ENCODE measurements at regions not wholly inside any gene's neighbourhood (a gene's known extent, or its start where the extent isn't known, plus 50 kb on each side); places are given as distances from the start of the nearest gene placed in this dataset.
"Not testable (repeated sequence)": the region's sequence is repeated elsewhere in the genome, so short reads cannot be mapped to it uniquely, and the experiment has no call there.

DNA sequence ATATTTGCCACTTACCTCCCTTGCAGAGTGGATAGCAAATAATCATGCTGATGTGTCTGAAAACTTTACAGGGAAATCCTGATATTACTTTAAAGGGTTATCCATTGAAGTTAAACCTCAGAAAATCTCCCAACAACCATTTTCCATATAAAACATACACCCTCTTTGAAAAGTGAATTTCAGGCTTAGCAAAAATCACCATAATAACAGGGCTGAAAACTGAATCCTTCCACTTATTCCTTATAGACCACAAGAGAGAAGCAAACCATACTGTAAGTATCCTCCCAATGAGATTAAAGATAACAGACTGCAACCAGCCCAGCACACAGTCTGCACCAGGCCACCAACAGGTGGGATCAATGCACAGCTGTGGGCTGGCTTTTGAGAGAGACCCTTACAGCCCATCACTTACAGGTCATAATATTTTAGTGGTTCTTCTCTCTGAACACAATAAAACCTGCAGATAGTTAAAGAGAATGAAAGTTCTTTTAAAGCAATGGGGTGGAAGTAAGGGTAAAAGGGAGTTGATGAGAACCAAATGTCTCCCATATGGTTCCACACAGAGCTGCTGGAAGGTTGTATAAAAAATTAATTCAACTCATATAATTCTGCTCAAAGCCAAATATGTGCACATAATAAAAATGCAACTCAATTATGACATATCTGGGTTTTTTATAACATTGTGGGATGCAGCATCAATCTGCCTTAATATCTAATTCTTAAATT is 376.2 kb upstream of the GRAMD2B start:
- DNase-seq: no peak

DNA sequence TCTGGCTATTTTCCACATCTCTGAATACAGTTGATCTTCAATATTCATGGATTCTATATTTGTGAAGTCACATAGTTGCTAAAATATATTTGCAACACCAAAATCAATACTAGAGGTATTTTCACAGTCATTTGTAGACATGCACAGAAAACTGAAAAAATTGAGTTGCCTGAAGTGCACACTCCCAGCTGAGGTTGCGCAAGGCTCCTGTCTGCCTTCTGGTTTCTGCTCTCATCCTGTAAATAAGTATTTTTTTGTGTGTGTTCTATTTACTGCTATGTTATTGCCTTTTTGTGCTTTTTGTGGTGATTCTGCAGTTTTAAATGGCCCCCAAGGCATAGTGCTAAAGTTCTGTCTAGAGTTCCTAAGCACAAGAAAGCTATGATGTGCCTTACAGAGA is 371.1 kb upstream of the GRAMD2B start:
- DNase-seq: no peak

DNA sequence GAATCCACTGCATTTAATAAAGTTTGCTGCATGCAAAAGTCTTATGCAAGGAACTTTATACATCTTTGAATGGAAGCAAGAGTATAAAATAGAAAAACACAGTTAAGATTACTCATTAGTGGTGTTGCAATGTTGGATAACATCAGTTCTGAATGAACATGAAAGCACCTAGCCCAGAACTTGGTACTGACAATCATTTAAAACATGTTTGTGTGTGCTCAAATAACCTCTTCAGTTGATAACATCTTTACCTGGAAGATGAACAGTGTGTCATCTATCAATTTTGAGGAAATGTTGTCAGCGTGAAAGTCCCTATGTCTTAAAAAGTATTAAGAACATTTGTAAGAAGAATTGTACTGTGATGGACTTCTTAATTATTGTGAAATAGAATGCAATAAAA is 370.4 kb upstream of the GRAMD2B start:
- DNase-seq: no peak

DNA sequence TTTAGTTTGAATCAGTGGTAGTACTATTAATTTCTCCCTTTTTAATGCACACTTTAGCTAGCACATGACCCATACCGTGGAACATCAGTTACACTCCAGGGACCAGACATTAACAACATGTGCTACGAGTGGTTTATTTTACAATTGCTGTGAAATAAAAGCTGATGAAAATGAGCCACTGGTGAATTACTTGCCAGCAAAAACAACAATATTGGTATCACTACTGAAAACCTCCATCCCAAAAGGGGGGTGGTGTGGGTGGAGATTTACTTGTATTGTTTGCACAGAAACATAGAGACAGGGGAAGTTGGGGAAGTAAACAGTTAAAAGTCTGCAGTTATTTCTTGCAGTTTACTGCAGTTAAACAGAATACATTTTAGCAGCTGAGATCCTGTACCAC is 369.6 kb upstream of the GRAMD2B start:
- no peak for DNase-seq

DNA sequence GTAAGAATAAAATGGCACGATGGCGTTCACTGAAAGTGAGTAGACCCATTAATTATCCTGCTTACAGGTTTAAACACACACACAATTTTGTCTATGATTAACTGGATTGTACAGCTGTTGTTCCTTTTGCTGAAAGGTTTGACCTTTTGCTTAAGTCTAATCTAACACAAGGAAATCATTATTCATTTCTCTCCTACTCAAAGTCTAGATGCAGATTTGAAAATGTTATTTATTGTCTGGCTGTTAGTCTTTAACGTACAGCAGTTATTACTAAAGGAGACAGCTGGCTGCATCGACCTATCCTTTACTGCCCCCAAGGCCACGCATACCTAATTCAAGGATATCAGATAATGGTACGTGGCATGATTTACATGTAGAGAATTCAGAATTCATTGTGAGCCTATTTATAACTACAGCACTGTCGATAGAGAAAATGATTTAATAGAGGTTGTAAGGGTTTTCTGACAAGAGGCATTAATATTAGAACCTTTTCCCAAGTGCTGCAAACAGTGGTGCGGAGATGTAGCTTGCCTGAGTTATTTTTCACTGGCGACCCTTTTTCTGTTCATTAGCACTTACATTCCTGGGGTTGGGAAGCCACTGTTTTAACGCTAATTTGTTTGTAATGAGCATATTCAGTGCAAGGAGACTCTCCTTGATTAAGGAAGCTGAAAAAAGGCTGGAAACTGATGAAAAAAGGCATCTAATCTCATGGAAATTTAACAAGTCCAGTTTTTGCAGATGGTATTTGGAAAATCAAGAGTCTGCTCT is 368.4 kb upstream of the GRAMD2B start:
- DNase-seq: no peak

DNA sequence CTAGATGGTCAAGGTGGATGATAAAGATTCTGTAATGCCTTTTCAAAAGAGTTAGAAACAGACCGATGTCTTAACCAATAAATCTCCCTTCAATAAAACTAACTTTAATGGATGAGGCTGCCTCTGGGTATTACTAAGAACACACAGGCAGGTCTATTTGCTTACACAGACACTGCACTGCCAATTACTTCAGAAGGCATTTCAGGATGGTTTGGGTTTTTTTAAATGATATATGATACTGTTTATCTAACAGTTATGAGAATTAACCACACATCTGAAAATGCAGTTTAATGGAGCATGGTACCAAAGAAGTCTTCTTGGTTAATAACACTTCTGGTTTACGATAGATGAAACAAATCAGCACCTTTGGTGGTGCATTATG is 367.9 kb upstream of the GRAMD2B start:
- DNase-seq: no peak

DNA sequence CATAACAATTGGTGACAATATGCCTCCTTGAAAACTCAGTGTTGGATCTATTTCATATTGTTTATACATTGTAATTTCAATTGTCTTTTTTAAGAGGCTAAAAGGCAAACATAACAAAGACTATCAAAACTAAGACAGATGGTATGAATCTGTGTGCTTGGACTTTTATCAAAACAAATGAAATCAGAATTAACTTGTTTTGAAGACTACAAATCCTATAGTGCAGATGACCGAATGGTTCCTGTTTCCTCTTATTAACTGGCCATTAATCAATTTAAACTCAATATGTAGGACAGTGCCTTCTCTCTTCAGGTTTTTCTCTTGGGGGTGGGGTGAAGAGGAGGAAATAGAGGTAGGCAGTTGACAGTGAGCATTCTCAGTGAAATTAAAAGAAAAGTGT is 366.9 kb upstream of the GRAMD2B start:
- no peak for DNase-seq

DNA sequence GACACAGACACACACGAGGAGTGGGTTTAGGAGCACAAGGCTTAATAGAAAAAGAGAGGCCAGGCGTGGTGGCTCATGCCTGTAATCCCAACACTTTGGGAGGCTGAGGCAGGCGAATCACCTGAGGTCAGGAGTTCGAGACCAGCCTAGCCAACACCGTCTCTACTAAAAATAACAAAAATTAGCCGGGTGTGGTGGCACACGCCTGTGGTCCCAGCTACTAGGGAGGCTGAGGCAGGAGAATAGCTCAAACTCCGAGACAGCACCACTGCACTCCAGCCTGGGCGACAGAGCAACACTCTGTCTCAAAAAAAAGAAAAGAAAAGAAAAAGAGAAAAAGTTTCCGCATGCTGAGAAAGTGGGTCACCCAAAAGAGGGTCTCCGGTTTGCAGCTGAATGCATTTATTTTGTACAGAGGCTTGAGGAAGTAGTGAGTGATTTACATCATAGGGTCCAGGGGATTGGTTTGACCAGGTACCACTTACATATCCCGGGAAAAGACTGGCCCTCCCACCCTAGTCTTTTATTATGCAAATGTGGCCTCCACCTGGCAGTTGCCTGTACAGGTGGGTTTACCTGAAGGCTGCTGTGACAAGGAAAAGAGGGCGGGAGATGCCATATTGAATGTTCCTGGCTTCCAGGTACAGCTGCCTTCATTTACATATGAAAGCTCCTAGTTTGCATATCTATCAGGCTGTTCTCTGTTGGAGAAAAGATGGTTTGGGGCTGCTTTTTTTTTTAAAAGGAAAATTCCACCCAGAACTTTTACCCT is 366.2 kb upstream of the GRAMD2B start:
- DNase-seq: no peak

DNA sequence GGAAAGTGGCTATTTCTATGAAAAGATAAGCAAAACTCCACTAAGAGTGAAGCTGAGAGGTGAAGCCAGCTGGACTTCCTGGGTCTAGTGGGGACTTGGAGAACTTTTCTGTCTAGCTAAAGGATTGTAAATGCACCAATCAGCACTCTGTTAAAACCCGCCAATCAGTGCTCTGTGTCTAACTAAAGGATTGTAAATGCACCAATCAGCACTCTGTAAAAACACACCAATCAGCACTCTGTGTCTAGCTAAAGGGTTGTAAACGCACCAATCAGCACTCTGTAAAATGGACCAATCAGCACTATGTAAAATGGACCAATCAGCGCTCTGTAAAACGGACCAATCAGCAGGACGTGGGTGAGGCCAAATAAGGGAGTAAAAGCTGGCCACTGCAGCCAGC is 364.8 kb upstream of the GRAMD2B start:
- DNase-seq: not testable (repeated sequence)

DNA sequence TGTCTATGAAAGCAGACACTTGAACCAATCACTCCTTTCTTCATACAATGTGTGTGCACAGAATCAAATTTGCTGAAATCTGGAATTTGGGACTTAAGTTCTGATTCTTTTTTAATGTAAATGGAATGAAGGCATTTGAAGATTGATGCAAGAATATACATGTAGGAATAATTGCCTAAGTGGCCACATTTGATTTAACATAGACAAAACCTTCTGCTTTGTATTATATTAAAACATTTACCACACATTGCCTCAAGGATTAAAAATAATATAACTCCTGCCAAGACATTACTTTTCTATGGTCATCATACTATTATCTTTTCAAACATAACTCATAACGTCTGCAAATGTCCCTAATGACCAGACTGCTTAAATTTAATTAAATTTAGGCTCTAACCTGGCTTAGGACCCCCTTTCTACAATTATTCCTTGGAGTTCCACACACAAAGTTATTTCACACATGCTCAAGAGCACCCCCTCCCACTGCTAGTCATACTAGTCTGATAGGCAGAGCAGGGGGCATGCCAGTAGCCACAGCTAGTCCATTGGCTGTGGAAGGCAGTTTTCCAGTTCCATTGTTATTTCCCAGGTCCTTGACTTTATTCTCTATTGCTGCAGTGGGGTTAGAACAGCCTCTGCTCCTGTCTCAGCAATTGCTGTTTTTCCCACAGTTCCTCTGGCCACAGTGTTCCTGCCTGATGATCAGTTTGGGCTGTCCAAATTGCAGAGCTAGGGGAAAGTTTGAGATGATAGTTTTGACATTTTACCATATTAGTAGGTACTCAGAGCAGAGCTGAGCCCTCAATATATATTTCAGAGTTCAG is 360.6 kb upstream of the GRAMD2B start:
- no peak for DNase-seq

DNA sequence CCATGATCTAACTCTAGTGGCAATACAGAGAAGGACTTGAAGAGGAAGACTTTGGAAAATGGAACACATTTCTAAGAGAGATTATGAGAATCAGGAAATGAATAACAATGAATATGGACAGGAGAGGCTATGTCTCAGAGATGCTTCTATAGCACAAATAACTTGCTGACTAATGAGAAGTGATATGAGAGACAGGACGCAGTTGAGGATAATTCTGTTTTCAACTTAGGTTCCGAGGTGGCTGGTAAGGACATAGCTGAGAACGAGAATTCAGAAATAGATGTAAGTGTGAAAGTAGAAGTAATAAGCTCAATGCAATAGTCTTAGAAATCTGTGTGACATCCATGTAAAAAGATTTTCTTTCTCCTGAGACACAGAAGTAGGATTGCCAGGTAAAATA is 358.1 kb upstream of the GRAMD2B start:
- no peak for DNase-seq

DNA sequence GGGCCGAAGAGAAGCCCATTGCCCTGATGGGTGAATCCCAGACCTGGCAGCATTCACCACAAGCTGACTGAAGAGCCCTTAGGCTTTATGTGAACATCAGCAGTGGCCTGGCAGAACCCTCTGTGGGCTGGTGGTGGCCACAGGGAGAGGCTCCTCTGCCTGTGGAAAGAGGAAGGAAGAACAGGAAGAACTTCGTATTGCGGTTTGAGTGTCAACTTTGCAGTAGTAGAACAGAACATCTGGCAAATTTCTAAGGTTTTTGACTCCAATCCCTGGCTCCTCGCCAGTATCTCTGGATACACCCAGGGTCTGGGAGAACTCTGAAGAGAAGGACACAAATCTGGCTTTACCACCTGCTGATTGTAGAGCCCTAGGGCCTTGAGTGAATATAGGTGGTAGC is 356.4 kb upstream of the GRAMD2B start:
- no peak for DNase-seq

DNA sequence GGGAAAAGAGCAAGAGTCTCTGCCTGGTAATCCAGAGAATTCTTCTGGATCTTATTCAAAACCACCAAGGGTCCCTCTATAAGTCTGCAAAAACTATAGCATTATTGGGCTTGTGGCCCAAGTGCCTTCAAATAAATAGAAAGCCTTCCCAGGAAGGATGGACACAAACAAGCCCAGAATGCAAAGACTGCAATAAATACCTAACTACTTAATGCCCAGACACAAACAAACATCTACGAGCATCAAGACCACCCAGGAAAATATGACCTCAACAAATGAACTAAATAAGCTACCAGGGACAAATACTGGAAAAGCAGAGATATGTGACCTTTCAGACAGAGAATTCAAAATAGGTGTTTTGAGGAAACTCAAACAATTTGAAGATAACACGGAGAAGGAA is 355.8 kb upstream of the GRAMD2B start:
- DNase-seq: no peak

DNA sequence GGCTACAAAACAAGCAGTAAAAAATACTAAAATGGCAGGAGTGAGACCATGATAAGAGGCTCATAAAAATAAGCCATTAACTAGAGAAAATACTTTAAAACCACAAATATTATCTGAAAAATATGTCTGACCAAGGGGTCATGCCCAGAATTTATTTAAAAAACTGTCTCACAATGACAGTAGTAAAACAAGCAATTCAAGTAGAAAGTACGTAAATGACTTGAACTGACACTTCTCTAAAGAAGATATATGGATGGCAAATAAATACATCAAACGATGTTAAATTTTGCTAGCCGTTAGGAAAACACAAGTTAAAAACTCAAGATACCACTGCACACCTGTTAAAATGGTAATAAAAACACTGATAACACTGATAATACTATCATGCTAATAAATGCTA is 353.9 kb upstream of the GRAMD2B start:
- DNase-seq: no peak

DNA sequence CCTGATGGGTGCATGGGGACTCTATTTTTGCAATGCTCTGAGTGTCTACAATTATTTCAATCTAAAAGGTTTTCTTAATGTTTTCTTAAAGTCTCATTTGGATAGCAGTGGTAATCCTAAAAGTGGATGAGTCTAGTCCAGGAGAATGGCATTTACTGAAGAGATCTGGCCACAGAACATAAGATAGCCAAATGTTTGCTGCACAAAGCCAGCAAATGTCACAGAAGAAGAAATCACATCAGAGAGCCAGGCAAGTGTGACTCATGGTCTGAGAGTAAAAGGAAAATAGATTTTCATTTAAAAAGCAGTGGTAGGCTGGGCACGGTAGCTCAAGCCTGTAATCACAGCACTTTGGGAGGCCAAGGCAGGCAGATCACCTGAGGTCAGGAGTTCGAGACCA is 352.7 kb upstream of the GRAMD2B start:
- no peak for DNase-seq

DNA sequence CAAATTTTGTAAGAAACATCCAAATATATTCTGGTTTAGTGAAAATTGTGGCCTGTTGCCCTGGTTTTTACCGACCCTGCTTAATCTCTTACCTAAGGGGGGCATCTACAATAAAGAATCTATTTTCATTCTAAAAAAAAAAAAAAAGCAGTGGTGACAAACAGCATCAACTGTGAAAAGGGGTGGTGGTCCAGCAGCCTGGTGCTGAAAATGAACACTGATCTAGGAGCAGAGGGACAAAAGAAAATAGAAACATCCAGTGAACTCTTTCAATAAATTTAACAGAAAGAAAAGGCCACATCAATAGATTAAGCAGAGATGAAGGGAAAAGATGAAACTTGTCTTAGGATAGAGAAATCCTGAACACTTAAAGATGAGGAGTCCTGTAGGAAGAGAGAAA is 348.7 kb upstream of the GRAMD2B start:
- DNase-seq: no peak

DNA sequence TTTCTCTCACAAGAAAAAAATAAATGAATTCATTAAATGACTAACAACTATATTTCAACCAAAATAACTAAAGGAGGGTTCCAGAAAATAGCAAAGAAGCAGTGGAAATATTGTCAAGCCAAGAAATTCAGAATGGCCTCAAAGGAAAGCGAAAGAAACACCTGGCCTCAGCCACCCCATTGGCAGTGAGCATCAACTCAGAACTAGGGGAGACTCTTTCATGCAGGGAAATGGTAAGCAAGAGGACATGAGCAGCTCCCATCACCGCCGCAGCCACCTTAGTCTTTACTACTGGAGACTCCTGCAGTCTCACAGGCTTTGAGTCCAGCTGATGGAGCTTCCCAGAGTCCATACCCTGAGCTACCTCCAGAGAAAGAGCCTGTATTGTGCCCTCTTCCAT is 343.9 kb upstream of the GRAMD2B start:
- no peak for DNase-seq

DNA sequence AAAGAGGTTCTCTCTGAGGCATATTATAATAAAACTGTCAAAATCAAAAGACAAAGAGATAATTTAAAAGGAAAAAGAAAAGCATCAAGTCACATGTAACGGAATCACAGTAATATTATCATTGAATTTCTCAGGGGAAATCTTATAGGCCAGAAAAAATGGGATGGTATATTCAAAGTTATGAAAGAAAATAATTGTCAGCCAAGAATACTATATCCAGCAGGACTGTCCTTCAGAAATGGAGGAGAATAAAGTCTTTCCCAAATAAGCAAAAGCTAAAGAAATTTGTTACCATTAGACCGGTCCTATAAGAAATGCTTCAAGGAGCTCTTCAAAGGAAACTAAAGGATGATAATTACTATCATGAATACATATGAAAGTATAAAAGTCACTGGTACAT is 342.0 kb upstream of the GRAMD2B start:
- DNase-seq: no peak

DNA sequence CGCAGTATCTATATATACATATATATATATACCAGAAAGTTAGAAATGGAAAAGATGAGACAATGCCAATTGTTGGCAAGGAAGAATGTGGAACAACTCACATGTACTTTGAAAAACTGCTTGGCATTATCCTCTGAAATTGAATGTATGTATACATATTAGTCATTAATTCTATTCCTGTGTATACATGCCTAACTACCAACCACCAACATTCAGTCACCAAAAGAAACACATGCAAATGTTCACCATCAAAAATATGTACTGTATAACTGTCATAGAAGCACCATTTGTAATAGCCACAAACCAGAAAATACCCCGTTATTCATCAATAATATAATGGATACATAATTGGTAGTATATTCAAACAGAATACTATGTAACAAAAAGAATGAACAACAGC is 330.2 kb upstream of the GRAMD2B start:
- DNase-seq: no peak

DNA sequence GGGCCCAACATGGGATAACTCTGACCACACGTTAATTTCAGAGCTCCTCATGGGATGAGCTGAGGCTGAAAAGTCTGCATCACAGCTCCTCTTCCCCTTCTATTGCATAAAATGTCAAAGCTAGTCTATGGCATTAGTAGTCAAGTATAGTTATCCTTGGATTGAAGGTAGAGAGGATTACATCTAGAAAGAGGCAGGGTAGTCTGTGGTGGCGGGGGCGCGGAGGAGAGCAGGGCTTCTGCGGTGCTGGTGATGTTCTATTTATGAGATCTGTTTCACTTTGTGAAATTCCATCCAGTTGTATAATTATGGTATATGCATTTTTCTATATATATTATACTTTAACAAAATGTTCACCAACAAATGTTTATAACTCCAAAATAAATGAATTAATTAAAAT is 329.5 kb upstream of the GRAMD2B start:
- DNase-seq: no peak

DNA sequence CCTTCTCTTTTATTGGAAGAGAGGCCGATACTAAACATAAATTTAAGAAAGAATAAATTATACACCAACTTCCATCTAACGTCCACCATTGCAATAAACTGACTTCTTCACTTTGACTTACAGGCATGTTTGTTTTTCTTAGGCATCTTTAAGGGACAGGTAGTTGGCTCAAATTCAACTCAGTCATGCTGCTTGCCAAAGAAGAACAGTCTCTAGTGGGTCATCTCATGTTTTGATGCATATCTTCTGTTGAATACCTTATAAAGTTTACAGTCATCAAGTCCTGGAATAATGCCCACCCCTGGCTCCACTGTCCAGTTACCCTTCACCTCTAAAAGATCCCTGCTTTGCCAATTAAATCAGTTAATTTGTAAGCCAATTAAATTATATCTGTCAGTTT is 328.2 kb upstream of the GRAMD2B start:
- DNase-seq: no peak

DNA sequence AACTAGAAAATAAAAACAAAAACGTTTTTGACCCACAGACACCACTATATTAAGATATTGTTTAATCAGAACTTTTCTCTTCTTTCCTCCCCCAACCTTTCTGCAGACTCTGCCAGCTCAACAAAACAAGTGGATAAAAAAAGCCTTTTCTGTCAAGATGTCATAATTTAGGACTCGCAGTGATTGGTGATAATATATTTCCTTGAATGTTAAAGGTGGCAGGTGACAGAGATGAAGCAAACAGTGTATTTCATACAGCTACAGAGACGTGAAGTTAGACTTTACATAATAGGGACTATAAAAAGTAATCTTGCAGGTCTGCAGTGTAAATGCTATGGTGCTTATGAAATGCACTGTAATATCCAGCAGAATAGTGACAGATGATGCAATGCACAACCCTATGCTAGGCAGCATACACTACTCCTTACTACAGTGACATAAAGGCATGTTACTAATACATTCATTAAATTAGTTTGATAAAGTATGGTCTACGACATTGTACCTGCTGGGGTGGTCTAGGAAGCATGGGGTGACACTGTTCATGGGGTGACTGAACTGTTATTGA is 326.7 kb upstream of the GRAMD2B start:
- DNase-seq: no peak

DNA sequence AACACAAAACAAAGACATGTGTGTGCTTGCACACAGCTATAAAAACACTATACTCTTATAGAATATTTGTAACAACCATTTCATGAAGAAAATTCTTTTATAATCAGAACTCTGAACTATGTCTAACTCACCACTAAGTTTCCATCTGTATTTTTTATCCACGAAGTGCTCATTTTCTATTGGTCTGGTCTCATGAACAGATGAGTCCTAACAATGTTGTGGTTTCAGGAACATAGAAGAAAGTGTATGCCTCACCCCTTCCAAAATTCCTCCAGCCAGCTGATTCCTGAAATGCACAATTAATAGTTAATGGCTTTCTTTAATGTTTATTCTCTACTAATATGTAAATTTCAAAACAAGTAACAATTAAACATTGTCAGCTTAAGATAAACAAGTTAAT is 325.3 kb upstream of the GRAMD2B start:
- no peak for DNase-seq

Data from CD4-positive, alpha-beta T cell treated with Interleukin-17A for 4 hours (primary cell).